HepG2 (cell line): ENCODE measurements at regions not wholly inside any gene's neighbourhood (a gene's known extent, or its start where the extent isn't known, plus 50 kb on each side); places are given as distances from the start of the nearest gene placed in this dataset.

Experiments used
- CTCF ChIP-seq: sonication (generic); formaldehyde crosslinking; IDR thresholded peaks from 2 replicates; pipeline ENCODE4 v1.5.0; 2020; ENCODE audit warnings: mild to moderate bottlenecking, missing genetic modification reagents, moderate library complexity
- GLI4 ChIP-seq: sonication (generic); formaldehyde crosslinking; IDR thresholded peaks from 2 replicates; pipeline ENCODE4 v1.5.1; 2020; ENCODE audit warnings: missing genetic modification reagents, mild to moderate bottlenecking, moderate library complexity, borderline replicate concordance
- GZF1 ChIP-seq: sonication (generic); formaldehyde crosslinking; IDR thresholded peaks from 2 replicates; pipeline ENCODE4 v1.5.1; 2020; ENCODE audit warnings: mild to moderate bottlenecking, missing genetic modification reagents
- HIC2 ChIP-seq: sonication (generic); formaldehyde crosslinking; IDR thresholded peaks from 2 replicates; pipeline ENCODE4 v1.9.0; 2022; ENCODE audit warnings: low read depth, missing genetic modification reagents
- PCBP1 ChIP-seq: fragments of 200-400 bp; formaldehyde crosslinking; IDR thresholded peaks from 2 replicates; pipeline ENCODE4 v1.6.1; 2017; ENCODE audit warnings: mild to moderate bottlenecking, low read depth, low read length, borderline replicate concordance
- PLRG1 ChIP-seq: fragments of 450-650 bp; conservative IDR thresholded peaks from 2 replicates; pipeline ENCODE4 v1.6.1; 2016
- REPIN1 ChIP-seq: sonication (generic); formaldehyde crosslinking; IDR thresholded peaks from 2 replicates; pipeline ENCODE4 v1.8.0; 2022; ENCODE audit warnings: missing genetic modification reagents, low read depth, mild to moderate bottlenecking, borderline replicate concordance
- STAT5B ChIP-seq: sonication (generic); formaldehyde crosslinking; IDR thresholded peaks from 2 replicates; pipeline ENCODE4 v1.4.0; 2020; ENCODE audit warnings: missing genetic modification reagents
- ZNF3 ChIP-seq: IDR thresholded peaks from 2 replicates; pipeline ENCODE4 v1.7.0; 2017; ENCODE audit warnings: inconsistent platforms
- ZNF552 ChIP-seq: sonication (generic); formaldehyde crosslinking; IDR thresholded peaks from 2 replicates; pipeline ENCODE4 v1.9.0; 2022; ENCODE audit warnings: missing genetic modification reagents, mild to moderate bottlenecking, borderline replicate concordance
- TF ChIP-seq, protein P1 (sequence below): sonication (generic); formaldehyde crosslinking; IDR thresholded peaks from 2 replicates; pipeline ENCODE4 v1.8.0; 2022; ENCODE audit warnings: low read depth, missing genetic modification reagents
- TF ChIP-seq, protein P2 (sequence below): sonication (generic); formaldehyde crosslinking; IDR thresholded peaks from 2 replicates; pipeline ENCODE4 v1.5.1; 2020; ENCODE audit warnings: missing genetic modification reagents, mild to moderate bottlenecking, borderline replicate concordance

- TF ChIP-seq PCBP1 (no peak), ZNF552 (CRISPR knock-in tag) (no peak), STAT5B (CRISPR knock-in tag) (no peak), GZF1 (CRISPR knock-in tag) (no peak), PLRG1 (no peak), CTCF (no peak), REPIN1 (no peak), GLI4 (no peak), HIC2 (CRISPR knock-in tag) (no peak), ZNF3 (CRISPR knock-in tag) (no peak)
- TF ChIP-seq, protein P1, sequence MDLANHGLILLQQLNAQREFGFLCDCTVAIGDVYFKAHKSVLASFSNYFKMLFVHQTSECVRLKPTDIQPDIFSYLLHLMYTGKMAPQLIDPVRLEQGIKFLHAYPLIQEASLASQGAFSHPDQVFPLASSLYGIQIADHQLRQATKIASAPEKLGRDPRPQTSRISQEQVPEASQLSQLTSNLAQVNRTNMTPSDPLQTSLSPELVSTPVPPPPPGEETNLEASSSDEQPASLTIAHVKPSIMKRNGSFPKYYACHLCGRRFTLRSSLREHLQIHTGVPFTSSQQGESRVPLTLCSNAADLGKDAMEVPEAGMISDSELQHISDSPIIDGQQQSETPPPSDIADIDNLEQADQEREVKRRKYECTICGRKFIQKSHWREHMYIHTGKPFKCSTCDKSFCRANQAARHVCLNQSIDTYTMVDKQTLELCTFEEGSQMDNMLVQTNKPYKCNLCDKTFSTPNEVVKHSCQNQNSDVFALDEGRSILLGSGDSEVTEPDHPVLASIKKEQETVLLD (CRISPR knock-in tag), result no peak
- TF ChIP-seq, protein P2, sequence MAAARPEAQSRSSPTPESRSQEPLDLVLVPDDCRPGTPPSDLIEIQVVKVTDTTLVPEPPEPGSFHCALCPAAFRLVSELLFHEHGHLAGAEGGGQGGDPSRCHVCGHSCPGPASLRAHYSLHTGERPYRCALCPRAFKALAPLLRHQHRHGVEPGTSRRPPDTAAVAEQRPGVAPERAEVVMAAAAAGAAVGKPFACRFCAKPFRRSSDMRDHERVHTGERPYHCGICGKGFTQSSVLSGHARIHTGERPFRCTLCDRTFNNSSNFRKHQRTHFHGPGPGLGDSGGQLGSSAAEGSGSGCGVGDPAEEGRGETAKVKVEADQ (CRISPR knock-in tag), result no peak
Observed at GRCh38 chr10:109587366-109587765, 335.9 kb downstream of the XPNPEP1 start (continued).
